ENCODE measurements at regions not wholly inside any gene's neighbourhood (a gene's known extent, or its start where the extent isn't known, plus 50 kb on each side); places are given as distances from the start of the nearest gene placed in this dataset.

- H2AK5ac ChIP-seq (ENCODE audit: low read length, severe bottlenecking), result no peak overlapping the region
- no peak overlapping the region for H3K9ac ChIP-seq (ENCODE audit: low read length)
- H3K4me3 ChIP-seq (ENCODE audit: insufficient read depth in 1 of 2, low read depth in 1 of 2, low read length in 2 of 2), result no peak overlapping the region
- no peak overlapping the region for H3K18ac ChIP-seq (ENCODE audit: low read depth in 1 of 2, low read length in 2 of 2)
- H3K79me1 ChIP-seq (replicated peaks; ENCODE audit: low read length, poor library complexity, severe bottlenecking), result no peaks in the 10 kb centered on the region
- H3K4ac ChIP-seq (ENCODE audit: low read depth in 1 of 2, low read length in 2 of 2), result no peak overlapping the region
- H2BK15ac ChIP-seq (ENCODE audit: low read depth, poor library complexity, severe bottlenecking), result no peak overlapping the region
- no peak overlapping the region for H3K14ac ChIP-seq (ENCODE audit: low read length in 2 of 2)
- H3K23ac ChIP-seq (ENCODE audit: low read length in 2 of 2), result no peak overlapping the region
- H3K36me3 ChIP-seq (ENCODE audit: control insufficient read depth in 1 of 2, insufficient read depth in 2 of 2, low read depth in 1 of 2, low read length in 2 of 2), result no peaks in the 10 kb centered on the region
- no peak overlapping the region for H2BK12ac ChIP-seq (ENCODE audit: low read length in 2 of 2)
- no peaks in the 10 kb centered on the region for H3K4me1 ChIP-seq (ENCODE audit: control insufficient read depth, insufficient read depth, low read depth, low read length)
- no peak overlapping the region for H2BK5ac ChIP-seq (ENCODE audit: low read depth, low read length, poor library complexity, severe bottlenecking)
- no peak overlapping the region for H2AFZ ChIP-seq (ENCODE audit: low read depth, low read length)
- H3K27ac ChIP-seq (ENCODE audit: low read length, poor library complexity, severe bottlenecking), result no peak overlapping the region
- H3K9me3 ChIP-seq (ENCODE audit: control insufficient read depth, low read length), result no peaks in the 10 kb centered on the region
- no peak overlapping the region for H3K4me2 ChIP-seq (ENCODE audit: low read length, poor library complexity, severe bottlenecking)
- no peak for DNase-seq
- H3K27me3 ChIP-seq (ENCODE audit: control insufficient read depth in 1 of 2, insufficient read depth in 1 of 2, low read length in 2 of 2), result peaks cover 0 to 3% of the 10 kb centered on the region in 2 experiments
- H4K91ac ChIP-seq (ENCODE audit: low read length), result no peak overlapping the region
- H4K8ac ChIP-seq (ENCODE audit: low read length), result no peak overlapping the region
- no peak overlapping the region for H2BK120ac ChIP-seq (ENCODE audit: low read depth, low read length)
Measured at GRCh38 chr3:130834476-130834875, 59.4 kb upstream of the ATP2C1 start.

- H3K27me3 ChIP-seq (ENCODE audit: control insufficient read depth in 1 of 2, insufficient read depth in 1 of 2, low read length in 2 of 2), result peaks cover 0 to 3% of the 10 kb centered on the region in 2 experiments
- no peak overlapping the region for H2BK120ac ChIP-seq (ENCODE audit: low read depth, low read length)
- no peak overlapping the region for H4K91ac ChIP-seq (ENCODE audit: low read length)
- no peaks in the 10 kb centered on the region for H3K4me1 ChIP-seq (ENCODE audit: control insufficient read depth, insufficient read depth, low read depth, low read length)
- H3K23ac ChIP-seq (ENCODE audit: low read length in 2 of 2), result no peak overlapping the region
- H2BK12ac ChIP-seq (ENCODE audit: low read length in 2 of 2), result no peak overlapping the region
- no peak overlapping the region for H3K14ac ChIP-seq (ENCODE audit: low read length in 2 of 2)
- no peak overlapping the region for H3K9ac ChIP-seq (ENCODE audit: low read length)
- H2AK5ac ChIP-seq (ENCODE audit: low read length, severe bottlenecking), result no peak overlapping the region
- H3K27ac ChIP-seq (ENCODE audit: low read length, poor library complexity, severe bottlenecking), result no peak overlapping the region
- H2AFZ ChIP-seq (ENCODE audit: low read depth, low read length), result no peak overlapping the region
- no peak overlapping the region for H3K4me3 ChIP-seq (ENCODE audit: insufficient read depth in 1 of 2, low read depth in 1 of 2, low read length in 2 of 2)
- no peak overlapping the region for H4K8ac ChIP-seq (ENCODE audit: low read length)
- no peak overlapping the region for H3K4me2 ChIP-seq (ENCODE audit: low read length, poor library complexity, severe bottlenecking)
- no peak overlapping the region for H3K4ac ChIP-seq (ENCODE audit: low read depth in 1 of 2, low read length in 2 of 2)
- no peak overlapping the region for H3K18ac ChIP-seq (ENCODE audit: low read depth in 1 of 2, low read length in 2 of 2)
- no peak overlapping the region for H2BK15ac ChIP-seq (ENCODE audit: low read depth, poor library complexity, severe bottlenecking)
- no peak for DNase-seq
- H3K79me1 ChIP-seq (replicated peaks; ENCODE audit: low read length, poor library complexity, severe bottlenecking), result no peaks in the 10 kb centered on the region
- H3K36me3 ChIP-seq (ENCODE audit: control insufficient read depth in 1 of 2, insufficient read depth in 2 of 2, low read depth in 1 of 2, low read length in 2 of 2), result no peaks in the 10 kb centered on the region
- 90% methylated on average over 4 of the region's 4 CpGs for WGBS
- H2BK5ac ChIP-seq (ENCODE audit: low read depth, low read length, poor library complexity, severe bottlenecking), result no peak overlapping the region
- H3K9me3 ChIP-seq (ENCODE audit: control insufficient read depth, low read length), result no peaks in the 10 kb centered on the region
Measured at GRCh38 chr3:130835483-130835882, 58.4 kb upstream of the ATP2C1 start.

GRCh38 chr3:130838898-130839600, 54.8 kb upstream of the ATP2C1 start:
- Histone ChIP-seq H3K9me3 (ENCODE audit: control insufficient read depth, low read length) (no peaks in the 10 kb centered on the region), H3K18ac (ENCODE audit: low read depth in 1 of 2, low read length in 2 of 2) (no peak overlapping the region), H3K4me2 (ENCODE audit: low read length, poor library complexity, severe bottlenecking) (no peak overlapping the region), H3K23ac (ENCODE audit: low read length in 2 of 2) (no peak overlapping the region), H3K4me3 (ENCODE audit: insufficient read depth in 1 of 2, low read depth in 1 of 2, low read length in 2 of 2) (no peak overlapping the region), H3K79me1 (replicated peaks; ENCODE audit: low read length, poor library complexity, severe bottlenecking) (no peaks in the 10 kb centered on the region), H4K8ac (ENCODE audit: low read length) (no peak overlapping the region), H3K4me1 (ENCODE audit: control insufficient read depth, insufficient read depth, low read depth, low read length) (no peaks in the 10 kb centered on the region), H3K4ac (ENCODE audit: low read depth in 1 of 2, low read length in 2 of 2) (no peak overlapping the region), H2BK15ac (ENCODE audit: low read depth, poor library complexity, severe bottlenecking) (no peak overlapping the region), H2AFZ (ENCODE audit: low read depth, low read length) (no peak overlapping the region), H2BK12ac (ENCODE audit: low read length in 2 of 2) (no peak overlapping the region), H2BK120ac (ENCODE audit: low read depth, low read length) (no peak overlapping the region), H2BK5ac (ENCODE audit: low read depth, low read length, poor library complexity, severe bottlenecking) (no peak overlapping the region), H3K27ac (ENCODE audit: low read length, poor library complexity, severe bottlenecking) (no peak overlapping the region), H3K14ac (ENCODE audit: low read length in 2 of 2) (no peak overlapping the region), H4K91ac (ENCODE audit: low read length) (no peak overlapping the region), H3K27me3 (ENCODE audit: control insufficient read depth in 1 of 2, insufficient read depth in 1 of 2, low read length in 2 of 2) (peaks cover 0 to 3% of the 10 kb centered on the region in 2 experiments), H2AK5ac (ENCODE audit: low read length, severe bottlenecking) (no peak overlapping the region), H3K36me3 (ENCODE audit: control insufficient read depth in 1 of 2, insufficient read depth in 2 of 2, low read depth in 1 of 2, low read length in 2 of 2) (no peaks in the 10 kb centered on the region), H3K9ac (ENCODE audit: low read length) (no peak overlapping the region)
- 100% methylated on average over 1 of the region's 2 CpGs for WGBS
- no peak for DNase-seq

- Histone ChIP-seq H3K23ac (ENCODE audit: low read length in 2 of 2) (no peak overlapping the region), H3K27me3 (ENCODE audit: control insufficient read depth in 1 of 2, insufficient read depth in 1 of 2, low read length in 2 of 2) (peaks cover 0 to under 1% of the 10 kb centered on the region in 2 experiments), H2AK5ac (ENCODE audit: low read length, severe bottlenecking) (no peak overlapping the region), H3K27ac (ENCODE audit: low read length, poor library complexity, severe bottlenecking) (no peak overlapping the region), H2BK5ac (ENCODE audit: low read depth, low read length, poor library complexity, severe bottlenecking) (no peak overlapping the region), H3K79me1 (replicated peaks; ENCODE audit: low read length, poor library complexity, severe bottlenecking) (no peaks in the 10 kb centered on the region), H3K9ac (ENCODE audit: low read length) (no peak overlapping the region), H3K36me3 (ENCODE audit: control insufficient read depth in 1 of 2, insufficient read depth in 2 of 2, low read depth in 1 of 2, low read length in 2 of 2) (no peaks in the 10 kb centered on the region), H3K14ac (ENCODE audit: low read length in 2 of 2) (no peak overlapping the region), H3K4me1 (ENCODE audit: control insufficient read depth, insufficient read depth, low read depth, low read length) (no peaks in the 10 kb centered on the region), H2BK120ac (ENCODE audit: low read depth, low read length) (no peak overlapping the region), H3K4me3 (ENCODE audit: insufficient read depth in 1 of 2, low read depth in 1 of 2, low read length in 2 of 2) (no peak overlapping the region), H4K8ac (ENCODE audit: low read length) (no peak overlapping the region), H2BK12ac (ENCODE audit: low read length in 2 of 2) (no peak overlapping the region), H3K4ac (ENCODE audit: low read depth in 1 of 2, low read length in 2 of 2) (no peak overlapping the region), H2BK15ac (ENCODE audit: low read depth, poor library complexity, severe bottlenecking) (no peak overlapping the region), H4K91ac (ENCODE audit: low read length) (no peak overlapping the region), H2AFZ (ENCODE audit: low read depth, low read length) (no peak overlapping the region), H3K9me3 (ENCODE audit: control insufficient read depth, low read length) (no peaks in the 10 kb centered on the region), H3K4me2 (ENCODE audit: low read length, poor library complexity, severe bottlenecking) (no peak overlapping the region), H3K18ac (ENCODE audit: low read depth in 1 of 2, low read length in 2 of 2) (no peak overlapping the region)
- 27% methylated on average over 4 of the region's 4 CpGs for WGBS
- no peak for DNase-seq
Measured at GRCh38 chr3:130839813-130840212, 54.1 kb upstream of the ATP2C1 start.

All from mesenchymal stem cell (in vitro differentiated cells and primary cell).